ENCODE measurements at regions not wholly inside any gene's neighbourhood (a gene's known extent, or its start where the extent isn't known, plus 50 kb on each side); places are given as distances from the start of the nearest gene placed in this dataset.

GRCh38 chr10:28801247-28801646 lies 123.9 kb downstream of the BAMBI start:
- DNase-seq (ENCODE audit: low read depth), result no peak
- H3K4me3 ChIP-seq (replicated peaks; ENCODE audit: low read depth, low read length), result no peak overlapping the region
- no peak for TF ChIP-seq CTCF (IDR thresholded peaks at IDR 0.05; ENCODE audit: low read length, missing control alignments)

- TF ChIP-seq CTCF (IDR thresholded peaks at IDR 0.05; ENCODE audit: low read length, missing control alignments), result no peak
- H3K4me3 ChIP-seq (replicated peaks; ENCODE audit: low read depth, low read length), result no peak overlapping the region
- no peak for DNase-seq (ENCODE audit: low read depth)
Observed at GRCh38 chr10:28801869-28802268, 124.5 kb downstream of the BAMBI start.

GRCh38 chr10:28805390-28805789 lies 128.1 kb downstream of the BAMBI start:
- no peak for TF ChIP-seq CTCF (IDR thresholded peaks at IDR 0.05; ENCODE audit: low read length, missing control alignments)
- H3K4me3 ChIP-seq (replicated peaks; ENCODE audit: low read depth, low read length), result no peak overlapping the region
- no peak for DNase-seq (ENCODE audit: low read depth)

- peak; percentile 14 for DNase-seq (ENCODE audit: low read depth)
- H3K4me3 ChIP-seq (replicated peaks; ENCODE audit: low read depth, low read length), result no peak overlapping the region
- TF ChIP-seq CTCF (IDR thresholded peaks at IDR 0.05; ENCODE audit: low read length, missing control alignments), result no peak
Observed at GRCh38 chr10:28806488-28806941, 129.2 kb downstream of the BAMBI start.

GRCh38 chr10:28806951-28807759 lies 129.8 kb downstream of the BAMBI start:
- no peak for TF ChIP-seq CTCF (IDR thresholded peaks at IDR 0.05; ENCODE audit: low read length, missing control alignments)
- peak; percentile 43 for DNase-seq (ENCODE audit: low read depth)
- no peak overlapping the region for H3K4me3 ChIP-seq (replicated peaks; ENCODE audit: low read depth, low read length)

GRCh38 chr10:28807760-28808613 lies 130.7 kb downstream of the BAMBI start:
- DNase-seq (ENCODE audit: low read depth), result peak; percentile 62
- TF ChIP-seq CTCF (IDR thresholded peaks at IDR 0.05; ENCODE audit: low read length, missing control alignments), result no peak
- H3K4me3 ChIP-seq (replicated peaks; ENCODE audit: low read depth, low read length), result no peak overlapping the region

All from fibroblast of pulmonary artery (primary cell).